DND-41 (cell line): ENCODE measurements at regions not wholly inside any gene's neighbourhood (a gene's known extent, or its start where the extent isn't known, plus 50 kb on each side); places are given as distances from the start of the nearest gene placed in this dataset.

Source experiments
- EZH2 ChIP-seq: IDR thresholded peaks from 3 replicates; pipeline ENCODE4 v1.6.1; 2012; ENCODE audit warnings: borderline replicate concordance, low read depth, mild to moderate bottlenecking, moderate library complexity, low read length, inconsistent platforms; ENCODE audit not compliant: severe bottlenecking
- TF ChIP-seq, protein P1 (sequence below): IDR thresholded peaks from 2 replicates; pipeline ENCODE4 v1.5.1; 2012; ENCODE audit warnings: borderline replicate concordance, low read length, moderate library complexity, mild to moderate bottlenecking; ENCODE audit not compliant: poor library complexity, severe bottlenecking; ENCODE audit errors: extremely low read depth

DNA sequence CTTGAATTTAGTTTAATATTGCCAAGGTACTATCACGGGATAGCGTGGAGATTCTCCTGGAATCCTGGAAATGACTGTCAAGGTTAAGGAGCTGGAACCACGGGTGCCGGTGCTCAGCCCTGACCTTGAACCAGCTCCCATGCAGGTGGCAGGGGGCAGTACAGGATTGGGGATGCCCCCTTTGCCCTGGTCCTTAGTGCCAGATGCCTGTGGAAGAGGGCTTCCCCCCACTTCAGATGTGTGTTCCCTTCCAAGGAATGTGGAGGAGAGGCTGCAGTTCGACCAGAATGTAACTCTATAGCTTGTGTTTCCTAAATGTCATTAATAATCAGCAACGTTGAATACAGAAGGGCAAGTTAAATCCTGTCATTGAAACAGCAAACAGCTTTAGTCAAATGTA is 258.9 kb downstream of the VRK1 start:
- no peak for TF ChIP-seq EZH2
- TF ChIP-seq, protein P1, sequence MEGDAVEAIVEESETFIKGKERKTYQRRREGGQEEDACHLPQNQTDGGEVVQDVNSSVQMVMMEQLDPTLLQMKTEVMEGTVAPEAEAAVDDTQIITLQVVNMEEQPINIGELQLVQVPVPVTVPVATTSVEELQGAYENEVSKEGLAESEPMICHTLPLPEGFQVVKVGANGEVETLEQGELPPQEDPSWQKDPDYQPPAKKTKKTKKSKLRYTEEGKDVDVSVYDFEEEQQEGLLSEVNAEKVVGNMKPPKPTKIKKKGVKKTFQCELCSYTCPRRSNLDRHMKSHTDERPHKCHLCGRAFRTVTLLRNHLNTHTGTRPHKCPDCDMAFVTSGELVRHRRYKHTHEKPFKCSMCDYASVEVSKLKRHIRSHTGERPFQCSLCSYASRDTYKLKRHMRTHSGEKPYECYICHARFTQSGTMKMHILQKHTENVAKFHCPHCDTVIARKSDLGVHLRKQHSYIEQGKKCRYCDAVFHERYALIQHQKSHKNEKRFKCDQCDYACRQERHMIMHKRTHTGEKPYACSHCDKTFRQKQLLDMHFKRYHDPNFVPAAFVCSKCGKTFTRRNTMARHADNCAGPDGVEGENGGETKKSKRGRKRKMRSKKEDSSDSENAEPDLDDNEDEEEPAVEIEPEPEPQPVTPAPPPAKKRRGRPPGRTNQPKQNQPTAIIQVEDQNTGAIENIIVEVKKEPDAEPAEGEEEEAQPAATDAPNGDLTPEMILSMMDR, result peak; percentile 56
